Left lung (tissue), 4 donors: ENCODE measurements at regions not wholly inside any gene's neighbourhood (a gene's known extent, or its start where the extent isn't known, plus 50 kb on each side); places are given as distances from the start of the nearest gene placed in this dataset.

Experiments
- ATAC-seq: fragments of 200-7000 bp; cut with Tn5 transposase; one replicate; pipeline ENCODE4 v1.9.1; 2020; ENCODE audit warnings: moderate library complexity
- DNase-seq, 4 donors: peaks; one replicate each; pipeline ENCODE4 v3.0.0-alpha.2; 2013 to 2020
- H3K27ac ChIP-seq, 2 donors: fragments of 200-600 bp; sonication (generic) in 1 of 2; one replicate each; pipeline versions ENCODE4 v1.5.0 to v1.8.0; 2020 to 2021
- H3K27me3 ChIP-seq, 2 donors: fragments of 200-600 bp; sonication (generic) in 1 of 2; one replicate each; pipeline versions ENCODE4 v1.5.0 to v1.8.0; 2020 to 2021
- H3K36me3 ChIP-seq, 2 donors: fragments of 200-600 bp; sonication (generic) in 1 of 2; one replicate each; pipeline versions ENCODE4 v1.5.0 to v1.8.0; 2020 to 2021
- H3K4me1 ChIP-seq, 2 donors: fragments of 200-600 bp; one replicate each; pipeline ENCODE4 v1.8.0; 2021
- H3K4me3 ChIP-seq, 2 donors: fragments of 200-600 bp; sonication (generic) in 1 of 2; one replicate each; pipeline versions ENCODE4 v1.5.0 to v1.8.0; 2020 to 2021; ENCODE audit warnings: mild to moderate bottlenecking in 1 of 2
- H3K9me3 ChIP-seq, 2 donors: fragments of 200-600 bp; sonication (generic) in 1 of 2; one replicate each; pipeline versions ENCODE4 v1.5.0 to v1.8.0; 2020 to 2021
- CTCF ChIP-seq, 2 donors: fragments of 200-600 bp; sonication (generic) in 1 of 2; IDR thresholded peaks; one replicate each; pipeline versions ENCODE4 v1.5.0 to v1.8.0; 2021; ENCODE audit warnings: antibody characterized with exemption in 2 of 2
- intact Hi-C, 2 donors: fragments of 100-400 bp; cut with DNase I; formaldehyde crosslinking; loops; one replicate each; pipeline versions ENCODE4 v1.11.2 to v1.14.2; 2022
- donor health status: DM: no; HTN: yes; CAD: no.
- donor health status: DM: no; HTN: no; CAD: no.

GRCh38 chr2:210792000-210792399 is 235.6 kb downstream of the CPS1 start:
- H3K9me3 ChIP-seq: peaks cover 0 to 2% of the 10 kb centered on the region in 2 donors
- ATAC-seq (no peak), DNase-seq (no peak)
- no peak for TF ChIP-seq CTCF (IDR thresholded peaks at IDR 0.05)
- H3K27ac ChIP-seq: no peak overlapping the region
- no peaks in the 10 kb centered on the region for H3K27me3 ChIP-seq
- intact Hi-C loops: no loop called here
- no peak overlapping the region for H3K4me3 ChIP-seq
- no peaks in the 10 kb centered on the region for H3K4me1 ChIP-seq
- no peaks in the 10 kb centered on the region for H3K36me3 ChIP-seq

- Histone ChIP-seq H3K27me3 (no peaks in the 10 kb centered on the region), H3K36me3 (no peaks in the 10 kb centered on the region), H3K4me3 (no peak overlapping the region), H3K27ac (no peak overlapping the region), H3K9me3 (peaks cover 0 to 2% of the 10 kb centered on the region in 2 donors), H3K4me1 (no peaks in the 10 kb centered on the region)
- DNase-seq (no peak), ATAC-seq (no peak)
- no peak for TF ChIP-seq CTCF (IDR thresholded peaks at IDR 0.05)
- intact Hi-C loops: no loop called here
These were observed 239.1 kb downstream of the CPS1 start for GRCh38 chr2:210795506-210795905.

- no peak for TF ChIP-seq CTCF (IDR thresholded peaks at IDR 0.05)
- Histone ChIP-seq H3K27me3 (no peaks in the 10 kb centered on the region), H3K27ac (no peak overlapping the region), H3K9me3 (peaks cover 0 to 2% of the 10 kb centered on the region in 2 donors), H3K36me3 (no peaks in the 10 kb centered on the region), H3K4me3 (no peak overlapping the region), H3K4me1 (no peaks in the 10 kb centered on the region)
- intact Hi-C loops: no loop called here
- no peak for ATAC-seq
- no peak for DNase-seq
These were observed 241.8 kb downstream of the CPS1 start for GRCh38 chr2:210798180-210798579.

GRCh38 chr2:210814251-210815025 is 258.0 kb downstream of the CPS1 start:
- Histone ChIP-seq H3K27ac (no peak overlapping the region), H3K4me3 (no peak overlapping the region), H3K9me3 (peaks cover 0 to 10% of the 10 kb centered on the region in 2 donors), H3K36me3 (no peaks in the 10 kb centered on the region), H3K4me1 (no peaks in the 10 kb centered on the region), H3K27me3 (no peaks in the 10 kb centered on the region)
- intact Hi-C loops: no loop called here
- ATAC-seq: no peak
- DNase-seq: no peak
- TF ChIP-seq CTCF (IDR thresholded peaks at IDR 0.05): no peak

GRCh38 chr2:210816769-210817168 is 260.4 kb downstream of the CPS1 start:
- ATAC-seq (no peak), DNase-seq (no peak)
- Histone ChIP-seq H3K9me3 (peaks cover 0 to 7% of the 10 kb centered on the region in 2 donors), H3K4me3 (no peak overlapping the region), H3K36me3 (no peaks in the 10 kb centered on the region), H3K27me3 (no peaks in the 10 kb centered on the region), H3K27ac (no peak overlapping the region), H3K4me1 (no peaks in the 10 kb centered on the region)
- no peak for TF ChIP-seq CTCF (IDR thresholded peaks at IDR 0.05)
- intact Hi-C loops: no loop called here
